K562 (cell line): ENCODE measurements at regions not wholly inside any gene's neighbourhood (a gene's known extent, or its start where the extent isn't known, plus 50 kb on each side); places are given as distances from the start of the nearest gene placed in this dataset.

Source experiments
- CBX3 ChIP-seq, 2 experiments: IDR thresholded peaks; 1 replicate in 1 of 2; 2 replicates in 1 of 2; pipeline ENCODE4 v1.6.1; 2012; ENCODE audit warnings: inconsistent platforms in 2 of 2, low read length in 2 of 2, borderline replicate concordance in 1 of 2, control low read depth in 1 of 2
- HOXB6 ChIP-seq: fragments of 250-450 bp; sonication (Bioruptor Pico); IDR thresholded peaks from 2 replicates; pipeline ENCODE4 v1.5.1; 2022; ENCODE audit warnings: mild to moderate bottlenecking, borderline replicate concordance
- NFYB ChIP-seq: IDR thresholded peaks from 2 replicates; pipeline ENCODE4 v1.6.1; 2011; ENCODE audit warnings: mild to moderate bottlenecking, moderate library complexity; ENCODE audit not compliant: insufficient read length; ENCODE audit errors: extremely low read depth
- SREBF1 ChIP-seq: fragments of 150-350 bp; IDR thresholded peaks from 2 replicates; pipeline ENCODE4 v1.6.1; 2014; ENCODE audit warnings: antibody characterized with exemption, low read depth, low read length, borderline replicate concordance
- ZNF780A ChIP-seq: fragments of 250-450 bp; sonication (Bioruptor Pico); IDR thresholded peaks from 2 replicates; pipeline ENCODE4 v1.5.0; 2021; ENCODE audit warnings: mild to moderate bottlenecking
- TF ChIP-seq, protein P1 (sequence below): sonication (generic); formaldehyde crosslinking; IDR thresholded peaks from 2 replicates; pipeline ENCODE4 v1.8.1; 2022; ENCODE audit warnings: missing genetic modification reagents
- TF ChIP-seq, protein P2 (sequence below): fragments of 450-650 bp; IDR thresholded peaks from 2 replicates; pipeline ENCODE4 v1.6.1; 2016
- TF ChIP-seq, protein P3 (sequence below): sonication (generic); formaldehyde crosslinking; IDR thresholded peaks from 2 replicates; pipeline ENCODE4 v1.8.1; 2022; ENCODE audit warnings: missing genetic modification reagents

DNA sequence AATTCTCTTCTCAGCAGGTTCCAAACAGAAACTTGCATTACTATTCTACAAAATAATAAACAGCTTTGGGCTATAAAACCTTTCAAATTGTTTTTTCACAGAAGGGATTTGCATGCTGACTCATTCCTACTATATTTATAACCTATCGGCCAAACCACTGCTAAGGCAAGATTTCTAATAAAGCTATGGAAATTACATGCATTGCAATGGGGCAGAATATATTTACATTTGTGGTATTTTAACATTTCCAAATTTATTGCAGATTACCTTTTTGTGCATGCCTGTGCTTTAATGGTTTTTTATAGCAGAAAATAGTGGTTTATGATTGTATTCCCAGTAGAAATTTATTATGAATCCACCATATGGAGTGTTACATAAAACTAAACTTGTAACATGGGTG is 69.0 kb upstream of the NPVF start (continued):
- TF ChIP-seq, protein P1, sequence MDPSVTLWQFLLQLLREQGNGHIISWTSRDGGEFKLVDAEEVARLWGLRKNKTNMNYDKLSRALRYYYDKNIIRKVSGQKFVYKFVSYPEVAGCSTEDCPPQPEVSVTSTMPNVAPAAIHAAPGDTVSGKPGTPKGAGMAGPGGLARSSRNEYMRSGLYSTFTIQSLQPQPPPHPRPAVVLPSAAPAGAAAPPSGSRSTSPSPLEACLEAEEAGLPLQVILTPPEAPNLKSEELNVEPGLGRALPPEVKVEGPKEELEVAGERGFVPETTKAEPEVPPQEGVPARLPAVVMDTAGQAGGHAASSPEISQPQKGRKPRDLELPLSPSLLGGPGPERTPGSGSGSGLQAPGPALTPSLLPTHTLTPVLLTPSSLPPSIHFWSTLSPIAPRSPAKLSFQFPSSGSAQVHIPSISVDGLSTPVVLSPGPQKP (CRISPR knock-in tag) = no peak
- TF ChIP-seq CBX3 (IDR thresholded peaks at IDR 0.05; ENCODE audit: borderline replicate concordance in 1 of 2, low read length in 2 of 2) (no peak), HOXB6 (CRISPR knock-in tag) (no peak), ZNF780A (CRISPR knock-in tag) (no peak), SREBF1 (no peak), NFYB (no peak)
- TF ChIP-seq, protein P2, sequence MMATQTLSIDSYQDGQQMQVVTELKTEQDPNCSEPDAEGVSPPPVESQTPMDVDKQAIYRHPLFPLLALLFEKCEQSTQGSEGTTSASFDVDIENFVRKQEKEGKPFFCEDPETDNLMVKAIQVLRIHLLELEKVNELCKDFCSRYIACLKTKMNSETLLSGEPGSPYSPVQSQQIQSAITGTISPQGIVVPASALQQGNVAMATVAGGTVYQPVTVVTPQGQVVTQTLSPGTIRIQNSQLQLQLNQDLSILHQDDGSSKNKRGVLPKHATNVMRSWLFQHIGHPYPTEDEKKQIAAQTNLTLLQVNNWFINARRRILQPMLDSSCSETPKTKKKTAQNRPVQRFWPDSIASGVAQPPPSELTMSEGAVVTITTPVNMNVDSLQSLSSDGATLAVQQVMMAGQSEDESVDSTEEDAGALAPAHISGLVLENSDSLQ = no peak
- TF ChIP-seq, protein P3, sequence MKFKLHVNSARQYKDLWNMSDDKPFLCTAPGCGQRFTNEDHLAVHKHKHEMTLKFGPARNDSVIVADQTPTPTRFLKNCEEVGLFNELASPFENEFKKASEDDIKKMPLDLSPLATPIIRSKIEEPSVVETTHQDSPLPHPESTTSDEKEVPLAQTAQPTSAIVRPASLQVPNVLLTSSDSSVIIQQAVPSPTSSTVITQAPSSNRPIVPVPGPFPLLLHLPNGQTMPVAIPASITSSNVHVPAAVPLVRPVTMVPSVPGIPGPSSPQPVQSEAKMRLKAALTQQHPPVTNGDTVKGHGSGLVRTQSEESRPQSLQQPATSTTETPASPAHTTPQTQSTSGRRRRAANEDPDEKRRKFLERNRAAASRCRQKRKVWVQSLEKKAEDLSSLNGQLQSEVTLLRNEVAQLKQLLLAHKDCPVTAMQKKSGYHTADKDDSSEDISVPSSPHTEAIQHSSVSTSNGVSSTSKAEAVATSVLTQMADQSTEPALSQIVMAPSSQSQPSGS (CRISPR knock-in tag) = no peak
- TF ChIP-seq, all 486 proteins: peak for 0
